Endometrium (tissue), 2 donors: ENCODE measurements at regions not wholly inside any gene's neighbourhood (a gene's known extent, or its start where the extent isn't known, plus 50 kb on each side); places are given as distances from the start of the nearest gene placed in this dataset.
"Not testable (repeated sequence)": the region's sequence is repeated elsewhere in the genome, so short reads cannot be mapped to it uniquely, and the experiment has no call there.

Experiments
- FAIRE-seq: peaks from 2 replicates; lab custom pipeline; 2012; peaks lifted over from hg19 to GRCh38; lab: Jason Lieb, UNC
- donor health status: control.
- donor health status: control.

- no peak for FAIRE-seq
These were observed 104.1 kb downstream of the GPR85 start for GRCh38 chr7:112982441-112983063.

GRCh38 chr7:112981966-112982365, 104.7 kb downstream of the GPR85 start:
- no peak for FAIRE-seq

- not testable (repeated sequence) for FAIRE-seq
These were observed 107.6 kb downstream of the GPR85 start for GRCh38 chr7:112979055-112979454.

GRCh38 chr7:112977244-112977955, 109.2 kb downstream of the GPR85 start:
- not testable (repeated sequence) for FAIRE-seq

- FAIRE-seq: no peak
These were observed 115.9 kb downstream of the GPR85 start for GRCh38 chr7:112970771-112971170.

- no peak for FAIRE-seq
These were observed 116.7 kb downstream of the GPR85 start for GRCh38 chr7:112969946-112970345.

- FAIRE-seq: no peak
These were observed 121.1 kb downstream of the GPR85 start for GRCh38 chr7:112965506-112965905.

GRCh38 chr7:112963634-112964033, 123.0 kb downstream of the GPR85 start:
- no peak for FAIRE-seq

GRCh38 chr7:112962815-112963214, 123.8 kb downstream of the GPR85 start:
- no peak for FAIRE-seq

GRCh38 chr7:112959276-112959675, 127.4 kb downstream of the GPR85 start:
- FAIRE-seq: no peak

- FAIRE-seq: no peak
These were observed 127.9 kb downstream of the GPR85 start for GRCh38 chr7:112958775-112959174.

GRCh38 chr7:112957901-112958300, 128.7 kb downstream of the GPR85 start:
- FAIRE-seq: no peak

GRCh38 chr7:112953031-112953430, 133.6 kb downstream of the GPR85 start:
- not testable (repeated sequence) for FAIRE-seq

GRCh38 chr7:112951070-112951469, 135.6 kb downstream of the GPR85 start:
- no peak for FAIRE-seq

- not testable (repeated sequence) for FAIRE-seq
These were observed 136.9 kb downstream of the GPR85 start for GRCh38 chr7:112949682-112950081.

- no peak for FAIRE-seq
These were observed 140.3 kb downstream of the GPR85 start for GRCh38 chr7:112946350-112946749.

GRCh38 chr7:112945046-112945445, 141.6 kb downstream of the GPR85 start:
- no peak for FAIRE-seq

- no peak for FAIRE-seq
These were observed 143.6 kb downstream of the GPR85 start for GRCh38 chr7:112942981-112943380.

GRCh38 chr7:112942125-112942524, 144.5 kb downstream of the GPR85 start:
- peak; percentile 88 for FAIRE-seq

GRCh38 chr7:112940314-112940732, 146.3 kb downstream of the GPR85 start:
- no peak for FAIRE-seq

- peak; percentile 99 for FAIRE-seq
These were observed 146.9 kb downstream of the GPR85 start for GRCh38 chr7:112939574-112940313.

- FAIRE-seq: no peak
These were observed 147.6 kb downstream of the GPR85 start for GRCh38 chr7:112938863-112939573.
